ENCODE measurements at regions not wholly inside any gene's neighbourhood (a gene's known extent, or its start where the extent isn't known, plus 50 kb on each side); places are given as distances from the start of the nearest gene placed in this dataset.

DNA sequence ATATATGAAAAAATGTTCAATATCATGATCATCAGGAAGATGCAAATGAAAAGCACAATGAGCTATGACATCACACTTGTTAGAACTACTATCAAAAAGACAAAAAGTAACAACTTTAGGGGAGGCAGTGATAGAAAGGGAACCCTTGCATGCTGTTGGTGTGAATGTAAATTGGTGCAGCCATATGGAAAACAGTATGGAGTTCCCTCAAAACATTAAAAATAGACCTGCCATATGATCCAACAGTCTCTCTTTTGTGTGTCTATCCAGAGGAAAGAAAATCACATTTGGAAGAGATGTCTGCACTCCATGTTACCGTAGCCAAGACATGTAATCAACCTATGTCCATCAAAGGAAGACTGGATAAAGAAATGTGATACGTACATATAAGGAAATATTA lies 92.3 kb upstream of the ALKAL2 start:
- Histone ChIP-seq H3K4me1 (no peaks in the 10 kb centered on the region), H3K27me3 (no peaks in the 10 kb centered on the region), H3K4me3 (no peak overlapping the region), H3K27ac (no peak overlapping the region), H3K36me3 (no peaks in the 10 kb centered on the region), H3K9me3 (no peaks in the 10 kb centered on the region)
- no peak for DNase-seq
- intact Hi-C loops (cut with DNase I; ENCODE audit: low total_unique reads) = no loop called here
- no peak for TF ChIP-seq POLR2A (IDR thresholded peaks at IDR 0.05)
- TF ChIP-seq, protein P1, sequence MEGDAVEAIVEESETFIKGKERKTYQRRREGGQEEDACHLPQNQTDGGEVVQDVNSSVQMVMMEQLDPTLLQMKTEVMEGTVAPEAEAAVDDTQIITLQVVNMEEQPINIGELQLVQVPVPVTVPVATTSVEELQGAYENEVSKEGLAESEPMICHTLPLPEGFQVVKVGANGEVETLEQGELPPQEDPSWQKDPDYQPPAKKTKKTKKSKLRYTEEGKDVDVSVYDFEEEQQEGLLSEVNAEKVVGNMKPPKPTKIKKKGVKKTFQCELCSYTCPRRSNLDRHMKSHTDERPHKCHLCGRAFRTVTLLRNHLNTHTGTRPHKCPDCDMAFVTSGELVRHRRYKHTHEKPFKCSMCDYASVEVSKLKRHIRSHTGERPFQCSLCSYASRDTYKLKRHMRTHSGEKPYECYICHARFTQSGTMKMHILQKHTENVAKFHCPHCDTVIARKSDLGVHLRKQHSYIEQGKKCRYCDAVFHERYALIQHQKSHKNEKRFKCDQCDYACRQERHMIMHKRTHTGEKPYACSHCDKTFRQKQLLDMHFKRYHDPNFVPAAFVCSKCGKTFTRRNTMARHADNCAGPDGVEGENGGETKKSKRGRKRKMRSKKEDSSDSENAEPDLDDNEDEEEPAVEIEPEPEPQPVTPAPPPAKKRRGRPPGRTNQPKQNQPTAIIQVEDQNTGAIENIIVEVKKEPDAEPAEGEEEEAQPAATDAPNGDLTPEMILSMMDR (IDR thresholded peaks at IDR 0.05) = no peak

DNA sequence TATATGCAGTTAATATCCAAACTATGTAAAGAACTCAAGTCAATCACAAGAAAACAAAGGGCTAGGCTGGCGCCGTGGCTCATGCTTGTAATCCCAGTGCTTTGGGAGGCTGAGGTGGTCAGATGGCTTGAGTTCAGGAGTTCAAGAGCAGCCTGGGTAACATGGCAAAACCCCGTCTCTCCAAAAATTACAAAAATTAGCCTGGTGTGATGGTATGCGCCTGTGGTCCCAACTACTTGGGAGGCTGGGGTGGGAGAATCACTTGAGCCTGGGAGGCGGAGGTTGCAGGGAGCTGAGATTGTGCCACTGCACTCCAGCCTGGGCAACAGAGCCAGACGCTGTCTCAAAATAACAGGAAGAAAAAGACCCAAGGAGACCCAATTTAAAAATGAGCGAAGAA lies 91.9 kb upstream of the ALKAL2 start:
- no peaks in the 10 kb centered on the region for H3K4me1 ChIP-seq
- H3K27me3 ChIP-seq = no peaks in the 10 kb centered on the region
- H3K36me3 ChIP-seq = no peaks in the 10 kb centered on the region
- H3K27ac ChIP-seq = no peak overlapping the region
- H3K4me3 ChIP-seq = no peak overlapping the region
- no peak for DNase-seq
- intact Hi-C loops (cut with DNase I; ENCODE audit: low total_unique reads) = no loop called here
- TF ChIP-seq POLR2A (IDR thresholded peaks at IDR 0.05) = no peak
- TF ChIP-seq, protein P1 (IDR thresholded peaks at IDR 0.05) = no peak
- no peaks in the 10 kb centered on the region for H3K9me3 ChIP-seq

DNA sequence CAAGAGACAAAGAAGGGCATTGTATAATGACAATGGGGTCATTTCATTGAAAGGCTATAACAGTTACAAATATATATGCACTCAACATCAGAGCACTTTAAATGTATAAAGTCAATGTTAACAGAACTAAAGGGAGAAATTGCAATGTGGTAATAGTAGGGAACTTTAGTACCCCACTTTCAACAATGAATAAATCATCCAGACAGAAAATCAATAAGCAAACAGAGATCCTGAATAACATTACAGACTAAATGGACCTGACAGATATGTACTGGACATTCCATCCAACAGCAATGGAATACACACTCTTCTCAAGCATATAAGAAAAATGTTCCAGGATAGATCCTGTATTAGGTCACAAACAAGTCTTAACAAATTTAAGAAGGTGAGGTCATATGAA lies 90.5 kb upstream of the ALKAL2 start:
- TF ChIP-seq POLR2A (IDR thresholded peaks at IDR 0.05) = no peak
- TF ChIP-seq, protein P1 (IDR thresholded peaks at IDR 0.05) = no peak
- H3K4me1 ChIP-seq = no peaks in the 10 kb centered on the region
- intact Hi-C loops (cut with DNase I; ENCODE audit: low total_unique reads) = no loop called here
- no peak overlapping the region for H3K27ac ChIP-seq
- no peaks in the 10 kb centered on the region for H3K27me3 ChIP-seq
- H3K36me3 ChIP-seq = no peaks in the 10 kb centered on the region
- no peaks in the 10 kb centered on the region for H3K9me3 ChIP-seq
- no peak for DNase-seq
- H3K4me3 ChIP-seq = no peak overlapping the region

DNA sequence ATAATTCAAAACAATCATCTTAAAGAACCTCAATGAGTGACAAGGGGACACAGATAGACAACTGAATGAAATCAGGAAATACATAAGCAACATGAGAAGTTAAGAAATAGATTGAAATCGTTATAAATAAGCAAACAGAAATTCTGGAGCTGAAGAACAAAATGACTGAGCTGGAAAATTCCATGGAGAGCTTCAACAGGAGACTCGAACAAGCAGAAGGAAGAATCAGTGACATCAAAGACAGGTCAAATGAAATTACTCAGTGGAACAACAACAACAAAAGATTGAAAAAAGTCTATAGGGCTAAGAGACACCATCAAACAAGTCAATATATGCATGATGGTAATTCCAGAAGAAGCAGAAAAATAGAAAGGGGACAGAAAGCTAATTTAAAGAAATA lies 89.5 kb upstream of the ALKAL2 start:
- no peak for DNase-seq

DNA sequence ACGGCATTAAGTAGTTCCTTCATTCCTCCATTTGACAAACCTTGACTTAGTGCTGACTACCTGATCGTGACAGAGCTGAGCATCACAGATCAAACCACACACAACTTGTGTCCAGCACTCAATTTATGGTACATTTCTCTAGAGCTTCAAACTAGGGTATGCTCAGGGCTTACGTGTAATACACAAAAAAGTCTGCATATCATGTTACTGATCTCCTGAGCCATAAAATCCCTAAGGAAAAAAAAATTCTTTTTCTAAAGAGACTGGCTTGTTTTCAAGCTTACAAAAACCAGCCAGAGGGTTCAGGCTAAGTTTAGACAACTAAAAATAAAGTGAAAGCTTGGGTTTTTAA lies 88.0 kb upstream of the ALKAL2 start:
- Histone ChIP-seq H3K27ac (peak overlapping the region; percentile 29 to 37), H3K27me3 (no peaks in the 10 kb centered on the region), H3K36me3 (no peaks in the 10 kb centered on the region), H3K4me1 (no peaks in the 10 kb centered on the region), H3K9me3 (no peaks in the 10 kb centered on the region), H3K4me3 (no peak overlapping the region)
- TF ChIP-seq, protein P1 (IDR thresholded peaks at IDR 0.05) = no peak
- TF ChIP-seq POLR2A (IDR thresholded peaks at IDR 0.05) = no peak
- intact Hi-C loops (cut with DNase I; ENCODE audit: low total_unique reads) = no loop called here
- no peak for DNase-seq

More for the DNA sequence above, 89.5 kb upstream of the ALKAL2 start:
- intact Hi-C loops (cut with DNase I; ENCODE audit: low total_unique reads) = no loop called here
- Histone ChIP-seq H3K4me3 (no peak overlapping the region), H3K4me1 (no peaks in the 10 kb centered on the region), H3K36me3 (no peaks in the 10 kb centered on the region), H3K27me3 (no peaks in the 10 kb centered on the region), H3K9me3 (no peaks in the 10 kb centered on the region), H3K27ac (no peak overlapping the region)
- TF ChIP-seq, protein P1 (IDR thresholded peaks at IDR 0.05) = no peak
- TF ChIP-seq POLR2A (IDR thresholded peaks at IDR 0.05) = no peak
